ENCODE measurements at regions not wholly inside any gene's neighbourhood (a gene's known extent, or its start where the extent isn't known, plus 50 kb on each side); places are given as distances from the start of the nearest gene placed in this dataset.

DNA sequence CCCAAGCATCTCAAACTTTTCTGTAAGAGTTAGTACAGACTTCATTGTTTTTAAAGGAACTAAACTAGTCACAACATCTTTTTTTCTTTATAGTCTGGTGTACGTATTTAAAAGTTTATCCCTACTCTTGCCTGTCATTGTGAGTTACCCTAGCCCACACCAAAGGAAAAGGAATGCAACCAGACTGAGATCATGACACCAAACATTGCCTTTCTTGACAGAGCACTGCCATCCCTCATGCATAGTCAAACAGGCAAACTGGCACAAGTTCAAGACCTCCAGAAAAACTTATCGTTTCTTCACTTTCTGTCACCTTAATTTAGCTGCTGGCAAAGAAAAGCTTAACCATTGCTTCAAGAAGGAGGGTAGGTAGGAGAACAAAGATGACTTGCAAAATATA, 448.4 kb upstream of the MANEA start (continued):
- TF ChIP-seq KDM5A (IDR thresholded peaks at IDR 0.05; ENCODE audit: low read length): no peak
- TF ChIP-seq KDM4A (IDR thresholded peaks at IDR 0.05; ENCODE audit: low read depth, low read length, severe bottlenecking): no peak
